ENCODE measurements at regions not wholly inside any gene's neighbourhood (a gene's known extent, or its start where the extent isn't known, plus 50 kb on each side); places are given as distances from the start of the nearest gene placed in this dataset.

- intact Hi-C loops (cut with micrococcal nuclease; ENCODE audit: unreplicated experiment) = no loop called here
- Mint-ChIP-seq H3K4me3 (ENCODE audit: unreplicated experiment) (no peak overlapping the region), H3K4me1 (ENCODE audit: low read depth, unreplicated experiment) (no peaks in the 10 kb centered on the region), H3K36me3 (ENCODE audit: insufficient read depth, unreplicated experiment) (no peaks in the 10 kb centered on the region), H3K27me3 (ENCODE audit: insufficient read depth, unreplicated experiment) (peaks cover 6% of the 10 kb centered on the region), H3K9me3 (ENCODE audit: unreplicated experiment) (no peaks in the 10 kb centered on the region), H3K27ac (ENCODE audit: unreplicated experiment) (no peak overlapping the region)
- H3K27me3 ChIP-seq (replicated peaks; ENCODE audit: control insufficient read depth, insufficient read depth, low read length) = no peaks in the 10 kb centered on the region
- BruUV-seq (replicated peaks) = no TSS peak
- no peak for DNase-seq
- no peak overlapping the region for H3K4me3 ChIP-seq (ENCODE audit: low read depth, low read length)
- no peak for TF ChIP-seq CTCF (IDR thresholded peaks at IDR 0.05; ENCODE audit: insufficient read depth in 1 of 2, low read depth in 1 of 2, low read length in 1 of 2, severe bottlenecking in 1 of 2, unreplicated experiment in 1 of 2)
- H3K36me3 ChIP-seq (ENCODE audit: control insufficient read depth, insufficient read depth, low read length) = no peaks in the 10 kb centered on the region
- no peaks in the 10 kb centered on the region for H3K4me1 ChIP-seq
- no peaks in the 10 kb centered on the region for H3K9me3 ChIP-seq
- POLR2A ChIA-PET = no interaction called here
- CTCF ChIA-PET = no interaction called here
Measured at GRCh38 chr21:32909393-32909792, 116.3 kb upstream of the OLIG2 start.

GRCh38 chr21:32914424-32915039, 111.2 kb upstream of the OLIG2 start:
- Histone ChIP-seq H3K27me3 (replicated peaks; ENCODE audit: control insufficient read depth, insufficient read depth, low read length) (no peaks in the 10 kb centered on the region; the same call in 1 of the 2 replicates), H3K4me1 (no peaks in the 10 kb centered on the region), H3K4me3 (ENCODE audit: low read depth, low read length) (no peak overlapping the region), H3K9me3 (no peaks in the 10 kb centered on the region), H3K36me3 (ENCODE audit: control insufficient read depth, insufficient read depth, low read length) (no peaks in the 10 kb centered on the region)
- Mint-ChIP-seq H3K4me1 (ENCODE audit: low read depth, unreplicated experiment) (no peaks in the 10 kb centered on the region), H3K9me3 (ENCODE audit: unreplicated experiment) (no peaks in the 10 kb centered on the region), H3K36me3 (ENCODE audit: insufficient read depth, unreplicated experiment) (no peaks in the 10 kb centered on the region), H3K27ac (ENCODE audit: unreplicated experiment) (no peak overlapping the region), H3K4me3 (ENCODE audit: unreplicated experiment) (no peak overlapping the region), H3K27me3 (ENCODE audit: insufficient read depth, unreplicated experiment) (peaks cover 17% of the 10 kb centered on the region)
- intact Hi-C loops (cut with micrococcal nuclease; ENCODE audit: unreplicated experiment) = loop anchor here (5.0 kb wide), 1 partner anchor 82 kb away; no protein-coding TSS in a partner anchor
- no peak for DNase-seq
- no TSS peak for BruUV-seq (replicated peaks)
- ChIA-PET POLR2A (interaction anchor here (0.5 kb wide), 1 partner anchor 243 kb away, joined by 3 read pairs; no protein-coding TSS in a partner anchor), CTCF (no interaction called here)
- no peak for TF ChIP-seq CTCF (IDR thresholded peaks at IDR 0.05; ENCODE audit: insufficient read depth in 1 of 2, low read depth in 1 of 2, low read length in 1 of 2, severe bottlenecking in 1 of 2, unreplicated experiment in 1 of 2)

GRCh38 chr21:32915099-32915498, 110.6 kb upstream of the OLIG2 start:
- H3K27ac Mint-ChIP-seq (ENCODE audit: unreplicated experiment) = no peak overlapping the region
- Histone ChIP-seq H3K4me3 (ENCODE audit: low read depth, low read length) (no peak overlapping the region), H3K4me1 (no peaks in the 10 kb centered on the region), H3K27me3 (replicated peaks; ENCODE audit: control insufficient read depth, insufficient read depth, low read length) (no peaks in the 10 kb centered on the region; the same call in 1 of the 2 replicates), H3K9me3 (no peaks in the 10 kb centered on the region), H3K36me3 (ENCODE audit: control insufficient read depth, insufficient read depth, low read length) (no peaks in the 10 kb centered on the region)
- BruUV-seq (replicated peaks) = no TSS peak
- no peak overlapping the region for H3K4me3 Mint-ChIP-seq (ENCODE audit: unreplicated experiment)
- no peak for DNase-seq
- H3K4me1 Mint-ChIP-seq (ENCODE audit: low read depth, unreplicated experiment) = no peaks in the 10 kb centered on the region
- POLR2A ChIA-PET = interaction anchor here (0.5 kb wide), 1 partner anchor 243 kb away, joined by 3 read pairs; no protein-coding TSS in a partner anchor
- TF ChIP-seq CTCF (IDR thresholded peaks at IDR 0.05; ENCODE audit: insufficient read depth in 1 of 2, low read depth in 1 of 2, low read length in 1 of 2, severe bottlenecking in 1 of 2, unreplicated experiment in 1 of 2) = no peak
- CTCF ChIA-PET = no interaction called here
- intact Hi-C loops (cut with micrococcal nuclease; ENCODE audit: unreplicated experiment) = loop anchor here (5.0 kb wide), 1 partner anchor 83 kb away; no protein-coding TSS in a partner anchor
- H3K27me3 Mint-ChIP-seq (ENCODE audit: insufficient read depth, unreplicated experiment) = peaks cover 13% of the 10 kb centered on the region
- peaks cover 1% of the 10 kb centered on the region for H3K9me3 Mint-ChIP-seq (ENCODE audit: unreplicated experiment)
- H3K36me3 Mint-ChIP-seq (ENCODE audit: insufficient read depth, unreplicated experiment) = no peaks in the 10 kb centered on the region
